HG02973 (cell line): ENCODE measurements at regions not wholly inside any gene's neighbourhood (a gene's known extent, or its start where the extent isn't known, plus 50 kb on each side); places are given as distances from the start of the nearest gene placed in this dataset.
"Not testable (repeated sequence)": the region's sequence is repeated elsewhere in the genome, so short reads cannot be mapped to it uniquely, and the experiment has no call there.

ENCODE experiments used
- ATAC-seq: cut with Tn5 transposase; IDR thresholded peaks from one replicate; pipeline ENCODE4 v1.9.1; 2021; ENCODE audit warnings: moderate library complexity; ENCODE audit not compliant: unreplicated experiment

DNA sequence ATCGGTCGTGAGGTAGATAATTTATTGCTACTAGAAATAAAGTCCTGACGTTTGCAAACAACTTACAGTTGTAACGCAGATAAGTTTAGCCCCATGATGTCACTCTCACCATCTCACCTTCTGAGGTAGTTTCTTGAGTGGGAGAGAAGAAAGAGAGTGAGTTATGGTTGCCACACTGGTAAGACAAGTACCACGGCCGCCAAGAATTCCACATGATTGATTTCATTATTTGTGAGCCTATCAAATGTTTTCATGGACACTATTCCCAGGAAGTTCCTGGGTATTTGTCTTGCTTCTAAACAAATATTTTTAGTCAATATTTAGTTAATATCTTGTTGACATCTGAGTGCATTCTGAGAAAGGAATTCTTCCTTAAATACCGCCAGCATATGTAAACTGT, 339.4 kb upstream of the KIAA1217 start:
- ATAC-seq: no peak

GRCh38 chr10:23869996-23870395, 338.9 kb upstream of the KIAA1217 start:
- no peak for ATAC-seq

- no peak for ATAC-seq
Observed at GRCh38 chr10:23870651-23871610, 338.0 kb upstream of the KIAA1217 start.

- ATAC-seq: no peak
Observed at GRCh38 chr10:23872290-23872689, 336.6 kb upstream of the KIAA1217 start.

GRCh38 chr10:23877791-23878320, 331.1 kb upstream of the KIAA1217 start:
- no peak for ATAC-seq

DNA sequence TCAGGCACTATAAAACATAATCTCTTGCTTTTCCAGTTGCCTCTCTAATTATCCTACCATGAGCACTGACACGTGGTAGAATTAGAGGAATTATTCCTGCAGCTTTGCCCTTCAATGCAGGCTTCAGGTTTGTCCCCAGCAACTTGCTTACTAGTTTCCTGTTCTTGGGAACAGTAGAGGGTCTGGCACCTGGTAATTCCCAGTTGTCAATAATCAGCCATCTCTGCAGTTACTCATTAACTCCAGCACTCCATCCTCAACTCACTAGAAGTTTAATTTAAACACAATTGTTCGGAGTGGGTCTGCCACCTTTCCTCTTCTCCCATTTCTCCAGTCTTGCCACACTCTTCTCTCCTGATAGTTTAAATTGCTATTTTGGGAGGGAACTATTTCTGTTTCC, 324.3 kb upstream of the KIAA1217 start:
- no peak for ATAC-seq

GRCh38 chr10:23885853-23886252, 323.1 kb upstream of the KIAA1217 start:
- ATAC-seq: no peak

DNA sequence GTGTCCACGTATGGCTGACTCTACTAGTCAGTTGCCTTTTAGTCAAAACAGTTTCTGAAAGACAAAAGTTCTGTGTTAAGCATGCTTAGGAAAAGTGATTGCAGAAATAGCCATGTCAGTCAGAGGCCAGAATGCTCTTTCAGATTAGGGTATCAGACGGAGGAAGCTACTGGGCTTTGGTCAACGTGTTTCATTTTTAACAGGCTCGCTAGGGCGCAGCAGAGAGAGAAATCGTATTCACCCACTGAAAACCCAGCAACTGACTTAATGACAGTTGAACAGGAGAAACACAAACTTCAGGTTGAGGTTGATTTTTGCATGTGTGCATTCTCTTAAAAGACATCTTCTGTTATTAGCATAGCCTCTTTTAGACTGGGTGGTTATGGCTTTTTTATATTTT, 322.6 kb upstream of the KIAA1217 start:
- ATAC-seq: no peak

- no peak for ATAC-seq
Observed at GRCh38 chr10:23891301-23891700, 317.6 kb upstream of the KIAA1217 start.

DNA sequence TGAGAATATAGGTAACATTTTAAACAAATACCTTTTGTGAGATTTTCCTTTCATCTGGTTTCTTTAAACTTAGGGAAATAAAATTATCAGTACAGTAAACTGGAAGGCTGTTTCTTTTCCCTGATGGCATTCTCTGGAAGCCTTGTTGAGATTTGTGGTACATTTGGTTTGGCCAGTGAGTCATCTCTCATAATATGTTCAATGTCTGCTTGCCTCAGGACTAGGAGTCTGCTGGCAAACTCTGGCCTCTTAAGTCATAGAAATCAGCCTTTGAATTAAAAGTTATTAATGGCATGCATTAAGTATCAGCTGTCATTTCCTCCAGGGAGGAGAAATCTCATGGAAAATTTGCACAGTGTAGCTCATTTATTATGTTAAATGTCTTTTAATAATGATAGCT, 316.6 kb upstream of the KIAA1217 start:
- ATAC-seq: no peak

DNA sequence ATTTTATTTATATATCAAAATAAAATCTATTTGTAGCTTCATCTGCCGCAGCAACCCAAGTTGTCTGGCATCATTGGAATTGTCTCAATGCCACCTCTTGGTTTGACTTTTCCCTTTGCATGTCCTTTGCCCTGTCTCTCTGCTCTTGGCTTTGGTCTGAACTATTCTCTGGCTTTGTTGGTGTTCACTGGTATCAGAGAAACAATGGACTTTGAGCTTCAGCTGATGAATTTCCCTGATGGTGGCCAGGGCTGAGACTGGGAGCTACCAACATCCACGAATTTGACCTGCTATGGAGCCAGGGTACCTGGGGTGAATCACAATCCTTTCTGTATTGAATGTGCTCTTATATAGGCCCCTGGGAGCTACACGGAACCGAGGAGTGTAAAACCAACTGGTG, 311.7 kb upstream of the KIAA1217 start:
- ATAC-seq: no peak

DNA sequence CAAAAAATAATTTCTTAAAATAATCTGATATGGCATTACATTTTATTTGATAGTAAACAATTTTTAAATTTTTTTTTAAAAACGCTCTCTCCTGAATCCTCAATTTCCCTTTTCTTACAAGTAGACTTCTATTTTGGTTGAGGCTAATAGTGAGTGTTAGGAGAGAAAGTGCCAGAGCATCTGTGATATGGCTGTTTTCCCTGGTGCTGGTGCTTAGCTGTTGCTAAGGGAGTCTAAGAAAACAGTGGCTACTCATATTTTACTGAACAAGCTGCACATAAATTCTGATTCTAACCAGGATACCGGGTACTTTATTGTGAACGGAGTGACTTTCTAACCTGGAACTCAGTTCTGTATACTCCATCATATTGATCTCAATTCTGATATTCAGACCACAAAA, 311.1 kb upstream of the KIAA1217 start:
- no peak for ATAC-seq

- no peak for ATAC-seq
Observed at GRCh38 chr10:23899166-23899565, 309.8 kb upstream of the KIAA1217 start.

DNA sequence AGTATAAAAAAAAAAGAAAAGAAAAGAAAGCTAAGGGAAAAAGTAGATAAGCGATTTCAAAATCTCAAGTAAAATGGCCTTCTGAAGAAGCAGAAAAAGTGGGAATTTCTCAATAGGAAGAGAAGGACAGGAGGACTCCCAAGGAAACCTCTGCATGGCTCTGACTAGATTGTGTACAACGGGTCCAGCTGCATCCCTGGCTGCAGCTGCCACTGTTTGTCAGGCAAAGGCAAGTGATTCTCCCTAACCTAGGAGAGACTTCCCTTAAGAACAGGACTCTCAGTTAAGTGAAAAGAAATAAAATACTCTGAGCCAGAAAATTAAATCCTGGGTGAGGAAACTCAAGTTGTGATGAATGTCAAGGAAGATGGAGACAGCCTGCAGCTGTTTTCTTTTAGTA, 298.6 kb upstream of the KIAA1217 start:
- no peak for ATAC-seq

- ATAC-seq: no peak
Observed at GRCh38 chr10:23912884-23913404, 296.0 kb upstream of the KIAA1217 start.

GRCh38 chr10:23914641-23915040, 294.3 kb upstream of the KIAA1217 start:
- ATAC-seq: no peak

DNA sequence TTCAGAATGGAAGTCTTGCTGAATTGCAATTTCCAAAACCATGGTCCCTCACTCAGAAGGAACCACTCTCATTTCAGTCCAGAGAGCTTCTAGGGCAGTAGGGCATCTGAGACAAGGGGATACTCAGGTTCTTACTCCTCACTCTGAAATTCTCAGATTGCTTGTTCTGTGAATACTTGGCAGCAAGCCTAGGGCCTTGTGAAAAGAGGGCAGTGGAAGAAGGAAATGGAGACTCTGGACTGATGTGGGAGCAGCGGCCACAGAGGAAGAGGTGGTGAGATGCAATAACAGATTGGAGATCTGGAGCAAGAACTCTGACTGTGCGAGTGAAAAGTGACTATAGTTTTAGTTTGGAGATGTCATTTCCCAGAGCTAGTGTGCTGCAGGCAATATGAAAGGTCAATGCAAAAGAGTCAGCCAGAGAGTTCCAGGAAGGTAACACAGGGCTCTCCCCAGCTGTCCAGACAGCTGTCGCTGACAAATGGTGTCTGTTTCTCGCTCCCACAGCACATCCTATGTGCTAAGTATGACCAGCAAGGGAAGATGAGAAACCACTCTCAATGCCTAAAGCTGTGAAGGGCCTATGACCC, 291.6 kb upstream of the KIAA1217 start:
- no peak for ATAC-seq

DNA sequence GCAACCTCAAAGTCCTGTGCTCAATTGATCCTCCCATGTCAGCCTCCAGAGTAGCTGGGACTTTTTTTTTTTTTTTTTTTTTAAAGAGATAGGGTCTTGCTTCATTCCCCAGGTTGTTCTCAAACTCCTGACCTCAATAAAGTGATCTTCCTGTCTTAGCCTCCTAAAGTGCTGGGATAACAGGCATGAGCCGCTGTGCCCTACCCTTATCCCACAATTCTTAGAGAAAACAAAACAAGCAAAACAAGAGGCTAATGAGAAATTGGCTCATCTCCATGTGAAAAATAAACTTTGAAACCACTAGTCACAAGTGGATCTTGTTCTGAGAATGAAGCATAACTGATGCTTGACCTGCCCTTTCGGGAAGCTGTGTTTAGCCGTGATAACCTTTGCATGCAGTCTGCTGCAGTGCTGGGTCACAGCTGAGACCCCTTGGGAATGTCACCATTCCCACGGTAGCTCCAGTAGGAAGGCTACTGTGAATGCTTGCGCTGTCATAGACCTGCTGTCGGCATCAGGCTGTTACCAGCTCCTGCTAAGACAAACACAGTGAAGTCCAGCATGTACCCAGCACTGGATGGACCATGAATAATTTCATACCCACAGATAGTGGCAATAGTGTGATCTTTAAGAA, 290.7 kb upstream of the KIAA1217 start:
- ATAC-seq: no peak

GRCh38 chr10:23918839-23919238, 290.1 kb upstream of the KIAA1217 start:
- ATAC-seq: no peak

- no peak for ATAC-seq
Observed at GRCh38 chr10:23927576-23928325, 281.2 kb upstream of the KIAA1217 start.

GRCh38 chr10:23934023-23934422, 274.9 kb upstream of the KIAA1217 start:
- ATAC-seq: not testable (repeated sequence)
